SK-N-SH treated with all-trans-retinoic acid at 6 μM for 48 hours (cell line): ENCODE measurements at regions not wholly inside any gene's neighbourhood (a gene's known extent, or its start where the extent isn't known, plus 50 kb on each side); places are given as distances from the start of the nearest gene placed in this dataset.

ENCODE experiments used
- ARNTL ChIP-seq: fragments of 450-650 bp; formaldehyde crosslinking; IDR thresholded peaks from 2 replicates; pipeline ENCODE4 v1.5.0; 2020; ENCODE audit warnings: low read depth, mild to moderate bottlenecking, moderate library complexity, borderline replicate concordance
- CREB5 ChIP-seq: fragments of 250-450 bp; sonication (Bioruptor Pico); IDR thresholded peaks from 2 replicates; pipeline ENCODE4 v1.5.1; 2020; ENCODE audit warnings: low read depth, mild to moderate bottlenecking, moderate library complexity
- GLIS3 ChIP-seq: fragments of 250-450 bp; sonication (Bioruptor Pico); IDR thresholded peaks from 2 replicates; pipeline ENCODE4 v1.5.0; 2020; ENCODE audit warnings: mild to moderate bottlenecking, moderate library complexity
- ISL1 ChIP-seq: fragments of 250-450 bp; sonication (Bioruptor Pico); IDR thresholded peaks from 2 replicates; pipeline ENCODE4 v2.1.2; 2022; ENCODE audit warnings: mild to moderate bottlenecking, moderate library complexity
- POU6F1 ChIP-seq: fragments of 250-450 bp; sonication (Bioruptor Pico); IDR thresholded peaks from 2 replicates; pipeline ENCODE4 v1.8.0; 2021; ENCODE audit warnings: low read depth, mild to moderate bottlenecking, moderate library complexity, borderline replicate concordance
- RARB ChIP-seq: fragments of 250-450 bp; sonication (Bioruptor Pico); IDR thresholded peaks from 2 replicates; pipeline ENCODE4 v1.8.0; 2021; ENCODE audit warnings: mild to moderate bottlenecking, moderate library complexity
- TCF4 ChIP-seq: fragments of 250-450 bp; sonication (Bioruptor Pico); IDR thresholded peaks from 2 replicates; pipeline ENCODE4 v1.8.0; 2021; ENCODE audit warnings: mild to moderate bottlenecking, moderate library complexity, borderline replicate concordance
- ZC3H10 ChIP-seq: fragments of 250-450 bp; sonication (Bioruptor Pico); IDR thresholded peaks from 2 replicates; pipeline ENCODE4 v1.5.1; 2021; ENCODE audit warnings: mild to moderate bottlenecking, moderate library complexity
- ZFP30 ChIP-seq: fragments of 450-650 bp; formaldehyde crosslinking; IDR thresholded peaks from 2 replicates; pipeline ENCODE4 v1.5.0; 2022; ENCODE audit warnings: mild to moderate bottlenecking, moderate library complexity
- ZNF565 ChIP-seq: fragments of 450-650 bp; formaldehyde crosslinking; conservative IDR thresholded peaks from 2 replicates; pipeline ENCODE4 v1.5.0; 2020; ENCODE audit warnings: low read depth, mild to moderate bottlenecking, moderate library complexity
- TF ChIP-seq, protein P1 (sequence below): fragments of 250-450 bp; sonication (Bioruptor Pico); IDR thresholded peaks from 2 replicates; pipeline ENCODE4 v1.8.0; 2020; ENCODE audit warnings: mild to moderate bottlenecking, moderate library complexity, borderline replicate concordance
- TF ChIP-seq, protein P2 (sequence below): fragments of 250-450 bp; sonication (Bioruptor Pico); IDR thresholded peaks from 2 replicates; pipeline ENCODE4 v1.5.0; 2020; ENCODE audit warnings: mild to moderate bottlenecking, moderate library complexity

- TF ChIP-seq ZFP30 (CRISPR knock-in tag) (no peak), CREB5 (no peak), GLIS3 (CRISPR knock-in tag) (no peak), ZC3H10 (CRISPR knock-in tag) (no peak), RARB (CRISPR knock-in tag) (no peak), ISL1 (CRISPR knock-in tag) (no peak), ARNTL (no peak), TCF4 (CRISPR knock-in tag) (no peak), POU6F1 (CRISPR knock-in tag) (no peak), ZNF565 (CRISPR knock-in tag) (no peak)
- TF ChIP-seq, protein P1, sequence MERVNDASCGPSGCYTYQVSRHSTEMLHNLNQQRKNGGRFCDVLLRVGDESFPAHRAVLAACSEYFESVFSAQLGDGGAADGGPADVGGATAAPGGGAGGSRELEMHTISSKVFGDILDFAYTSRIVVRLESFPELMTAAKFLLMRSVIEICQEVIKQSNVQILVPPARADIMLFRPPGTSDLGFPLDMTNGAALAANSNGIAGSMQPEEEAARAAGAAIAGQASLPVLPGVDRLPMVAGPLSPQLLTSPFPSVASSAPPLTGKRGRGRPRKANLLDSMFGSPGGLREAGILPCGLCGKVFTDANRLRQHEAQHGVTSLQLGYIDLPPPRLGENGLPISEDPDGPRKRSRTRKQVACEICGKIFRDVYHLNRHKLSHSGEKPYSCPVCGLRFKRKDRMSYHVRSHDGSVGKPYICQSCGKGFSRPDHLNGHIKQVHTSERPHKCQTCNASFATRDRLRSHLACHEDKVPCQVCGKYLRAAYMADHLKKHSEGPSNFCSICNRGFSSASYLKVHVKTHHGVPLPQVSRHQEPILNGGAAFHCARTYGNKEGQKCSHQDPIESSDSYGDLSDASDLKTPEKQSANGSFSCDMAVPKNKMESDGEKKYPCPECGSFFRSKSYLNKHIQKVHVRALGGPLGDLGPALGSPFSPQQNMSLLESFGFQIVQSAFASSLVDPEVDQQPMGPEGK (CRISPR knock-in tag), result no peak
- TF ChIP-seq, protein P2, sequence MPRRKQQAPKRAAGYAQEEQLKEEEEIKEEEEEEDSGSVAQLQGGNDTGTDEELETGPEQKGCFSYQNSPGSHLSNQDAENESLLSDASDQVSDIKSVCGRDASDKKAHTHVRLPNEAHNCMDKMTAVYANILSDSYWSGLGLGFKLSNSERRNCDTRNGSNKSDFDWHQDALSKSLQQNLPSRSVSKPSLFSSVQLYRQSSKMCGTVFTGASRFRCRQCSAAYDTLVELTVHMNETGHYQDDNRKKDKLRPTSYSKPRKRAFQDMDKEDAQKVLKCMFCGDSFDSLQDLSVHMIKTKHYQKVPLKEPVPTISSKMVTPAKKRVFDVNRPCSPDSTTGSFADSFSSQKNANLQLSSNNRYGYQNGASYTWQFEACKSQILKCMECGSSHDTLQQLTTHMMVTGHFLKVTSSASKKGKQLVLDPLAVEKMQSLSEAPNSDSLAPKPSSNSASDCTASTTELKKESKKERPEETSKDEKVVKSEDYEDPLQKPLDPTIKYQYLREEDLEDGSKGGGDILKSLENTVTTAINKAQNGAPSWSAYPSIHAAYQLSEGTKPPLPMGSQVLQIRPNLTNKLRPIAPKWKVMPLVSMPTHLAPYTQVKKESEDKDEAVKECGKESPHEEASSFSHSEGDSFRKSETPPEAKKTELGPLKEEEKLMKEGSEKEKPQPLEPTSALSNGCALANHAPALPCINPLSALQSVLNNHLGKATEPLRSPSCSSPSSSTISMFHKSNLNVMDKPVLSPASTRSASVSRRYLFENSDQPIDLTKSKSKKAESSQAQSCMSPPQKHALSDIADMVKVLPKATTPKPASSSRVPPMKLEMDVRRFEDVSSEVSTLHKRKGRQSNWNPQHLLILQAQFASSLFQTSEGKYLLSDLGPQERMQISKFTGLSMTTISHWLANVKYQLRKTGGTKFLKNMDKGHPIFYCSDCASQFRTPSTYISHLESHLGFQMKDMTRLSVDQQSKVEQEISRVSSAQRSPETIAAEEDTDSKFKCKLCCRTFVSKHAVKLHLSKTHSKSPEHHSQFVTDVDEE (CRISPR knock-in tag), result no peak
Measured at GRCh38 chr11:121767433-121767832, 314.7 kb upstream of the SORL1-AS1 start.
